Mesenchymal stem cell (in vitro differentiated cells and primary cell): ENCODE measurements at regions not wholly inside any gene's neighbourhood (a gene's known extent, or its start where the extent isn't known, plus 50 kb on each side); places are given as distances from the start of the nearest gene placed in this dataset.

Experiments
- DNase-seq: peaks from one replicate; pipeline ENCODE4 v3.0.0-alpha.2; 2013
- H2AFZ ChIP-seq: one replicate; pipeline ENCODE4 v1.6.1; 2013; ENCODE audit warnings: low read depth, mild to moderate bottlenecking, control low read depth, inconsistent platforms, low read length, moderate library complexity
- H2AK5ac ChIP-seq: 2 replicates; pipeline ENCODE4 v1.6.1; 2013; ENCODE audit warnings: low read length, moderate library complexity, mild to moderate bottlenecking, inconsistent platforms; ENCODE audit not compliant: severe bottlenecking
- H2BK120ac ChIP-seq: one replicate; pipeline ENCODE4 v1.6.1; 2013; ENCODE audit warnings: low read depth, mild to moderate bottlenecking, inconsistent platforms, low read length, moderate library complexity
- H2BK12ac ChIP-seq, 2 experiments: one replicate each; pipeline ENCODE4 v1.6.1; 2013; ENCODE audit warnings: inconsistent platforms in 2 of 2, low read length in 2 of 2, mild to moderate bottlenecking in 2 of 2, moderate library complexity in 2 of 2, control low read depth in 1 of 2
- H2BK15ac ChIP-seq: one replicate; pipeline ENCODE4 v1.6.1; 2013; ENCODE audit warnings: mild to moderate bottlenecking, low read depth, inconsistent platforms; ENCODE audit not compliant: poor library complexity, severe bottlenecking
- H2BK5ac ChIP-seq: 2 replicates; pipeline ENCODE4 v1.6.1; 2013; ENCODE audit warnings: low read depth, mild to moderate bottlenecking, low read length, control low read depth, inconsistent platforms; ENCODE audit not compliant: poor library complexity, severe bottlenecking
- H3K14ac ChIP-seq, 2 experiments: one replicate each; pipeline ENCODE4 v1.6.1; 2013; ENCODE audit warnings: inconsistent platforms in 2 of 2, low read length in 2 of 2, control low read depth in 1 of 2, mild to moderate bottlenecking in 1 of 2, moderate library complexity in 1 of 2
- H3K18ac ChIP-seq, 2 experiments: one replicate each; pipeline ENCODE4 v1.6.1; 2013; ENCODE audit warnings: inconsistent platforms in 2 of 2, low read length in 2 of 2, control low read depth in 1 of 2, low read depth in 1 of 2, mild to moderate bottlenecking in 1 of 2
- H3K23ac ChIP-seq, 2 experiments: one replicate each; pipeline ENCODE4 v1.6.1; 2013; ENCODE audit warnings: inconsistent platforms in 2 of 2, low read length in 2 of 2, mild to moderate bottlenecking in 2 of 2, moderate library complexity in 2 of 2, control low read depth in 1 of 2
- H3K27ac ChIP-seq: 2 replicates; pipeline ENCODE4 v1.5.1; 2013; ENCODE audit warnings: mild to moderate bottlenecking, moderate library complexity, low read length, control low read depth, inconsistent platforms; ENCODE audit not compliant: poor library complexity, severe bottlenecking
- H3K27me3 ChIP-seq, 2 experiments: 2 replicates each; pipeline versions ENCODE4 v1.6.1 to v1.7.0; 2013; ENCODE audit warnings: low read length in 2 of 2, mild to moderate bottlenecking in 2 of 2, moderate library complexity in 2 of 2, control low read depth in 1 of 2, inconsistent platforms in 1 of 2; ENCODE audit not compliant: control insufficient read depth in 1 of 2, insufficient read depth in 1 of 2
- H3K36me3 ChIP-seq, 2 experiments: 2 replicates each; pipeline versions ENCODE4 v1.6.1 to v1.7.0; 2013; ENCODE audit warnings: low read length in 2 of 2, control low read depth in 1 of 2, inconsistent platforms in 1 of 2, low read depth in 1 of 2, mild to moderate bottlenecking in 1 of 2; ENCODE audit not compliant: insufficient read depth in 2 of 2, control insufficient read depth in 1 of 2
- H3K4ac ChIP-seq, 2 experiments: one replicate each; pipeline ENCODE4 v1.6.1; 2013; ENCODE audit warnings: inconsistent platforms in 2 of 2, low read length in 2 of 2, mild to moderate bottlenecking in 2 of 2, moderate library complexity in 2 of 2, control low read depth in 1 of 2, low read depth in 1 of 2
- H3K4me1 ChIP-seq: 2 replicates; pipeline ENCODE4 v1.6.1; 2013; ENCODE audit warnings: low read depth, low read length, control low read depth; ENCODE audit not compliant: control insufficient read depth, insufficient read depth
- H3K4me2 ChIP-seq: 2 replicates; pipeline ENCODE4 v1.6.1; 2013; ENCODE audit warnings: low read length, mild to moderate bottlenecking, inconsistent platforms; ENCODE audit not compliant: poor library complexity, severe bottlenecking
- H3K4me3 ChIP-seq, 2 experiments: 2 replicates each; pipeline versions ENCODE4 v1.5.1 to v1.7.0; 2013; ENCODE audit warnings: low read length in 2 of 2, mild to moderate bottlenecking in 2 of 2, control low read depth in 1 of 2, low read depth in 1 of 2; ENCODE audit not compliant: insufficient read depth in 1 of 2
- H3K79me1 ChIP-seq: replicated peaks from 2 replicates; pipeline ENCODE4 v1.6.1; 2013; ENCODE audit warnings: mild to moderate bottlenecking, control low read depth, low read length, inconsistent platforms; ENCODE audit not compliant: poor library complexity, severe bottlenecking
- H3K9ac ChIP-seq: 2 replicates; pipeline ENCODE4 v1.7.0; 2013; ENCODE audit warnings: mild to moderate bottlenecking, low read length, moderate library complexity
- H3K9me3 ChIP-seq: 2 replicates; pipeline ENCODE4 v1.7.0; 2013; ENCODE audit warnings: mild to moderate bottlenecking, low read length; ENCODE audit not compliant: control insufficient read depth
- H4K8ac ChIP-seq: one replicate; pipeline ENCODE4 v1.6.1; 2013; ENCODE audit warnings: inconsistent platforms, mild to moderate bottlenecking, low read length, moderate library complexity
- H4K91ac ChIP-seq: one replicate; pipeline ENCODE4 v1.6.1; 2013; ENCODE audit warnings: mild to moderate bottlenecking, low read length, inconsistent platforms
- WGBS: methylation state at CpG from one replicate; pipeline ENCODE4 v1.1.7; 2013; ENCODE audit warnings: mixed read lengths; 5-methylcytosine and 5-hydroxymethylcytosine counted together

- Histone ChIP-seq H2BK120ac (no peak overlapping the region), H2BK12ac (no peak overlapping the region)
Observed at GRCh38 chr1:216952864-216953263, 229.6 kb upstream of the ESRRG start.

GRCh38 chr1:216945538-216946080, 222.4 kb upstream of the ESRRG start:
- no peak overlapping the region for H2BK12ac ChIP-seq
- no peak overlapping the region for H3K4me3 ChIP-seq
- no peak overlapping the region for H4K91ac ChIP-seq
- H3K18ac ChIP-seq: no peak overlapping the region
- no peak overlapping the region for H2AK5ac ChIP-seq
- no peak overlapping the region for H3K27ac ChIP-seq
- H3K9ac ChIP-seq: no peak overlapping the region
- no peaks in the 10 kb centered on the region for H3K27me3 ChIP-seq
- no peaks in the 10 kb centered on the region for H3K9me3 ChIP-seq
- no peak overlapping the region for H2BK15ac ChIP-seq
- no peak overlapping the region for H3K14ac ChIP-seq
- H3K23ac ChIP-seq: no peak overlapping the region
- no peak overlapping the region for H3K4ac ChIP-seq
- no peaks in the 10 kb centered on the region for H3K36me3 ChIP-seq
- no peak overlapping the region for H2AFZ ChIP-seq
- no peaks in the 10 kb centered on the region for H3K4me1 ChIP-seq
- no peak overlapping the region for H2BK5ac ChIP-seq
- H3K79me1 ChIP-seq: no peaks in the 10 kb centered on the region
- H3K4me2 ChIP-seq: no peak overlapping the region
- no peak overlapping the region for H4K8ac ChIP-seq
- 92% methylated on average over 2 of the region's 2 CpGs for WGBS
- no peak overlapping the region for H2BK120ac ChIP-seq
- no peak for DNase-seq

More at GRCh38 chr1:216952864-216953263, 229.6 kb upstream of the ESRRG start:
- no peak overlapping the region for H3K9ac ChIP-seq
- no peak overlapping the region for H2BK15ac ChIP-seq
- no peak overlapping the region for H3K14ac ChIP-seq
- no peak overlapping the region for H3K18ac ChIP-seq
- no peaks in the 10 kb centered on the region for H3K27me3 ChIP-seq
- no peak overlapping the region for H2AK5ac ChIP-seq
- no peak overlapping the region for H3K27ac ChIP-seq
- no peak overlapping the region for H2AFZ ChIP-seq
- no peak overlapping the region for H4K91ac ChIP-seq
- peaks cover 4% of the 10 kb centered on the region for H3K9me3 ChIP-seq
- H3K4me2 ChIP-seq: no peak overlapping the region
- H3K23ac ChIP-seq: no peak overlapping the region
- DNase-seq: no peak
- no peaks in the 10 kb centered on the region for H3K79me1 ChIP-seq
- H3K36me3 ChIP-seq: no peaks in the 10 kb centered on the region
- H2BK5ac ChIP-seq: no peak overlapping the region
- no peak overlapping the region for H4K8ac ChIP-seq
- H3K4me3 ChIP-seq: no peak overlapping the region
- no peak overlapping the region for H3K4ac ChIP-seq
- H3K4me1 ChIP-seq: no peaks in the 10 kb centered on the region
- 93% methylated on average over 5 of the region's 6 CpGs for WGBS

GRCh38 chr1:216944864-216945510, 221.8 kb upstream of the ESRRG start:
- no peak overlapping the region for H4K91ac ChIP-seq
- H3K36me3 ChIP-seq: no peaks in the 10 kb centered on the region
- no peak overlapping the region for H2AK5ac ChIP-seq
- no peak overlapping the region for H3K27ac ChIP-seq
- H3K4me2 ChIP-seq: no peak overlapping the region
- no peak overlapping the region for H2BK5ac ChIP-seq
- H3K4me1 ChIP-seq: no peaks in the 10 kb centered on the region
- no peaks in the 10 kb centered on the region for H3K79me1 ChIP-seq
- no peak overlapping the region for H3K9ac ChIP-seq
- H3K4ac ChIP-seq: no peak overlapping the region
- WGBS: 76% methylated on average over 2 of the region's 4 CpGs
- H2BK120ac ChIP-seq: no peak overlapping the region
- H2BK15ac ChIP-seq: no peak overlapping the region
- no peak overlapping the region for H4K8ac ChIP-seq
- H2AFZ ChIP-seq: no peak overlapping the region
- no peak for DNase-seq
- no peak overlapping the region for H3K18ac ChIP-seq
- H2BK12ac ChIP-seq: no peak overlapping the region
- no peak overlapping the region for H3K14ac ChIP-seq
- H3K23ac ChIP-seq: no peak overlapping the region
- no peaks in the 10 kb centered on the region for H3K9me3 ChIP-seq
- no peaks in the 10 kb centered on the region for H3K27me3 ChIP-seq
- no peak overlapping the region for H3K4me3 ChIP-seq

DNA sequence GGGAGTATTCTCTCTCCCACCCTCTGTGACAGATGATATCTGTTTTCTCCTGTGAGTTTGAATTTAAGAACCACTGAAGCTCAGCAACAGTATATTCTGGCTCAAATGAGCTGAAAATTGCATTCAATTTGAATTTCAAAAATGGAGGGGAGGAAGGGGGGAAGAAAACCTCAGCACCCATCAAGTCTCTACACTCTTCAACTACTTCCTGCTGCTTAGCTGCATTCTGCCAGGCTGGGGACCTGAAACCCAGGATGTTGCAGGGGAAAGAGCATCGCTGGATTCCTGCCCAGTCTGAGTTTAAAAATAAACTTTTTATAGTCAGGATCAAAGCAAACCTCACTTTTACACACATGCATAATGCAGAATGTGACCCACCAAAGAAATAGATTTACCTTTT, 214.3 kb upstream of the ESRRG start:
- 50% methylated on average over 1 of the region's 1 CpG for whole genome bisulfite sequencing
- H2BK15ac ChIP-seq: no peak overlapping the region
- H2AK5ac ChIP-seq: no peak overlapping the region
- H3K4me3 ChIP-seq: no peak overlapping the region
- no peak for DNase-seq
- H3K4me1 ChIP-seq: no peaks in the 10 kb centered on the region
- H4K8ac ChIP-seq: no peak overlapping the region
- H2BK120ac ChIP-seq: no peak overlapping the region
- no peaks in the 10 kb centered on the region for H3K9me3 ChIP-seq
- H2BK12ac ChIP-seq: no peak overlapping the region
- H3K79me1 ChIP-seq: no peaks in the 10 kb centered on the region
- no peaks in the 10 kb centered on the region for H3K36me3 ChIP-seq
- H3K18ac ChIP-seq: no peak overlapping the region
- no peak overlapping the region for H3K14ac ChIP-seq
- H3K27ac ChIP-seq: no peak overlapping the region
- no peak overlapping the region for H2BK5ac ChIP-seq
- H2AFZ ChIP-seq: no peak overlapping the region
- no peak overlapping the region for H3K9ac ChIP-seq
- no peak overlapping the region for H3K23ac ChIP-seq
- H3K27me3 ChIP-seq: no peaks in the 10 kb centered on the region
- no peak overlapping the region for H3K4me2 ChIP-seq
- H3K4ac ChIP-seq: no peak overlapping the region
- H4K91ac ChIP-seq: no peak overlapping the region
